Uterus (tissue), 3 donors: ENCODE measurements at regions not wholly inside any gene's neighbourhood (a gene's known extent, or its start where the extent isn't known, plus 50 kb on each side); places are given as distances from the start of the nearest gene placed in this dataset.

Experiments
- DNase-seq, 2 donors: peaks; one replicate each; pipeline ENCODE4 v3.0.0-alpha.2; 2019 to 2020
- H3K27ac ChIP-seq, 2 donors: fragments of 200-600 bp; sonication (generic); 1 replicate in 1 of 2; 2 replicates in 1 of 2; pipeline ENCODE4 v1.5.1; 2016 to 2018
- H3K27me3 ChIP-seq, 2 donors: fragments of 200-600 bp; sonication (generic); one replicate each; pipeline ENCODE4 v1.5.1; 2018 to 2019; ENCODE audit warnings: control low read depth in 1 of 2
- H3K36me3 ChIP-seq, 2 donors: fragments of 200-600 bp; sonication (generic); one replicate each; pipeline ENCODE4 v1.5.1; 2019; ENCODE audit warnings: control low read depth in 1 of 2
- H3K4me1 ChIP-seq, 2 donors: fragments of 200-600 bp; sonication (generic); one replicate each; pipeline ENCODE4 v1.5.1; 2018 to 2019; ENCODE audit warnings: control low read depth in 1 of 2
- H3K4me3 ChIP-seq, 2 donors: fragments of 200-600 bp; sonication (generic); 1 replicate in 1 of 2; 2 replicates in 1 of 2; pipeline ENCODE4 v1.5.1; 2018 to 2019; ENCODE audit warnings: mild to moderate bottlenecking in 1 of 2
- H3K9me3 ChIP-seq, 2 donors: fragments of 200-600 bp; sonication (generic); one replicate each; pipeline ENCODE4 v1.5.1; 2019; ENCODE audit warnings: control low read depth in 1 of 2
- CTCF ChIP-seq, 4 experiments: fragments of 200-600 bp in 2 of 4; fragments of 450-650 bp in 2 of 4; sonication (generic) in 2 of 4; IDR thresholded peaks; one replicate each; pipeline ENCODE4 v1.5.1; 2016 to 2019; ENCODE audit warnings: antibody characterized with exemption in 4 of 4, mild to moderate bottlenecking in 2 of 4, moderate library complexity in 1 of 4
- POLR2A ChIP-seq, 2 donors: fragments of 450-650 bp; IDR thresholded peaks; one replicate each; pipeline ENCODE4 v1.6.1; 2016; ENCODE audit warnings: antibody characterized with exemption in 2 of 2, mild to moderate bottlenecking in 1 of 2, moderate library complexity in 1 of 2
- intact Hi-C: fragments of 100-400 bp; cut with DNase I; formaldehyde crosslinking; loops from one replicate; pipeline ENCODE4 v1.15.1; 2023; ENCODE audit warnings: low total_unique reads
- donor health status: DM: yes; HTN: yes; CAD: no.

- intact Hi-C loops: no loop called here
- H3K4me3 ChIP-seq: no peak overlapping the region
- H3K9me3 ChIP-seq: no peaks in the 10 kb centered on the region
- TF ChIP-seq POLR2A (IDR thresholded peaks at IDR 0.05) (no peak), CTCF (IDR thresholded peaks at IDR 0.05) (no peak)
- no peaks in the 10 kb centered on the region for H3K27me3 ChIP-seq
- no peak for DNase-seq
- H3K27ac ChIP-seq: no peak overlapping the region
- no peaks in the 10 kb centered on the region for H3K4me1 ChIP-seq
- H3K36me3 ChIP-seq: no peaks in the 10 kb centered on the region
These were observed 204.9 kb upstream of the RNF32 start for GRCh38 chr7:156435486-156436231.

- intact Hi-C loops: no loop called here
- TF ChIP-seq CTCF (IDR thresholded peaks at IDR 0.05): no peak
- no peak for TF ChIP-seq POLR2A (IDR thresholded peaks at IDR 0.05)
- Histone ChIP-seq H3K4me3 (no peak overlapping the region), H3K27me3 (no peaks in the 10 kb centered on the region), H3K9me3 (no peaks in the 10 kb centered on the region), H3K4me1 (no peaks in the 10 kb centered on the region), H3K36me3 (no peaks in the 10 kb centered on the region), H3K27ac (no peak overlapping the region)
- DNase-seq: no peak
These were observed 205.9 kb upstream of the RNF32 start for GRCh38 chr7:156434706-156435105.

GRCh38 chr7:156432018-156432417, 208.6 kb upstream of the RNF32 start:
- no peaks in the 10 kb centered on the region for H3K27me3 ChIP-seq
- TF ChIP-seq CTCF (IDR thresholded peaks at IDR 0.05): no peak
- TF ChIP-seq POLR2A (IDR thresholded peaks at IDR 0.05): no peak
- no peaks in the 10 kb centered on the region for H3K9me3 ChIP-seq
- no peak overlapping the region for H3K27ac ChIP-seq
- no peak overlapping the region for H3K4me3 ChIP-seq
- intact Hi-C loops: no loop called here
- no peaks in the 10 kb centered on the region for H3K4me1 ChIP-seq
- no peak for DNase-seq
- H3K36me3 ChIP-seq: no peaks in the 10 kb centered on the region

GRCh38 chr7:156430109-156430508, 210.5 kb upstream of the RNF32 start:
- no peak overlapping the region for H3K27ac ChIP-seq
- no peak for TF ChIP-seq CTCF (IDR thresholded peaks at IDR 0.05)
- no peak for TF ChIP-seq POLR2A (IDR thresholded peaks at IDR 0.05)
- no peaks in the 10 kb centered on the region for H3K9me3 ChIP-seq
- no peak for DNase-seq
- no peaks in the 10 kb centered on the region for H3K36me3 ChIP-seq
- intact Hi-C loops: no loop called here
- no peaks in the 10 kb centered on the region for H3K4me1 ChIP-seq
- H3K4me3 ChIP-seq: no peak overlapping the region
- no peaks in the 10 kb centered on the region for H3K27me3 ChIP-seq

- no peaks in the 10 kb centered on the region for H3K27me3 ChIP-seq
- H3K4me3 ChIP-seq: no peak overlapping the region
- no peaks in the 10 kb centered on the region for H3K4me1 ChIP-seq
- H3K9me3 ChIP-seq: no peaks in the 10 kb centered on the region
- H3K36me3 ChIP-seq: no peaks in the 10 kb centered on the region
- intact Hi-C loops: no loop called here
- no peak overlapping the region for H3K27ac ChIP-seq
- DNase-seq: no peak
- TF ChIP-seq CTCF (IDR thresholded peaks at IDR 0.05): no peak
- no peak for TF ChIP-seq POLR2A (IDR thresholded peaks at IDR 0.05)
These were observed 211.1 kb upstream of the RNF32 start for GRCh38 chr7:156429514-156429913.
